ENCODE measurements at regions not wholly inside any gene's neighbourhood (a gene's known extent, or its start where the extent isn't known, plus 50 kb on each side); places are given as distances from the start of the nearest gene placed in this dataset.

GRCh38 chr12:84727961-84728360 is 184.6 kb downstream of the SLC6A15 start:
- Histone ChIP-seq H3K4me3 (ENCODE audit: low read depth, low read length) (no peak overlapping the region), H3K27ac (no peak overlapping the region), H3K27me3 (ENCODE audit: insufficient read depth, low read depth, severe bottlenecking) (no peaks in the 10 kb centered on the region), H3K36me3 (no peaks in the 10 kb centered on the region), H3K9me3 (ENCODE audit: severe bottlenecking) (no peaks in the 10 kb centered on the region)
- DNase-seq: no peak
- TF ChIP-seq CTCF (IDR thresholded peaks at IDR 0.05; ENCODE audit: low read depth, low read length): no peak

GRCh38 chr12:84726780-84727179 is 185.8 kb downstream of the SLC6A15 start:
- no peaks in the 10 kb centered on the region for H3K9me3 ChIP-seq (ENCODE audit: severe bottlenecking)
- no peak for DNase-seq
- H3K27ac ChIP-seq: no peak overlapping the region
- no peak overlapping the region for H3K4me3 ChIP-seq (ENCODE audit: low read depth, low read length)
- TF ChIP-seq CTCF (IDR thresholded peaks at IDR 0.05; ENCODE audit: low read depth, low read length): no peak
- H3K27me3 ChIP-seq (ENCODE audit: insufficient read depth, low read depth, severe bottlenecking): no peaks in the 10 kb centered on the region
- no peaks in the 10 kb centered on the region for H3K36me3 ChIP-seq

GRCh38 chr12:84723988-84724387 is 188.6 kb downstream of the SLC6A15 start:
- H3K4me3 ChIP-seq (ENCODE audit: low read depth, low read length): no peak overlapping the region
- H3K27me3 ChIP-seq (ENCODE audit: insufficient read depth, low read depth, severe bottlenecking): no peaks in the 10 kb centered on the region
- H3K27ac ChIP-seq: no peak overlapping the region
- no peaks in the 10 kb centered on the region for H3K36me3 ChIP-seq
- no peak for DNase-seq
- no peak for TF ChIP-seq CTCF (IDR thresholded peaks at IDR 0.05; ENCODE audit: low read depth, low read length)
- no peaks in the 10 kb centered on the region for H3K9me3 ChIP-seq (ENCODE audit: severe bottlenecking)

- no peak for TF ChIP-seq CTCF (IDR thresholded peaks at IDR 0.05; ENCODE audit: low read depth, low read length)
- no peak for DNase-seq
These were observed 192.6 kb downstream of the SLC6A15 start for GRCh38 chr12:84719997-84720396.

GRCh38 chr12:84718906-84719305 is 193.7 kb downstream of the SLC6A15 start:
- Histone ChIP-seq H3K4me3 (ENCODE audit: low read depth, low read length) (no peak overlapping the region), H3K27ac (no peak overlapping the region), H3K27me3 (ENCODE audit: insufficient read depth, low read depth, severe bottlenecking) (no peaks in the 10 kb centered on the region), H3K36me3 (no peaks in the 10 kb centered on the region), H3K9me3 (ENCODE audit: severe bottlenecking) (no peaks in the 10 kb centered on the region)
- no peak for TF ChIP-seq CTCF (IDR thresholded peaks at IDR 0.05; ENCODE audit: low read depth, low read length)
- DNase-seq: no peak

More at GRCh38 chr12:84719997-84720396, 192.6 kb downstream of the SLC6A15 start:
- Histone ChIP-seq H3K36me3 (no peaks in the 10 kb centered on the region), H3K27ac (no peak overlapping the region), H3K9me3 (ENCODE audit: severe bottlenecking) (no peaks in the 10 kb centered on the region), H3K27me3 (ENCODE audit: insufficient read depth, low read depth, severe bottlenecking) (no peaks in the 10 kb centered on the region), H3K4me3 (ENCODE audit: low read depth, low read length) (no peak overlapping the region)

- DNase-seq: no peak
- Histone ChIP-seq H3K36me3 (no peaks in the 10 kb centered on the region), H3K27me3 (ENCODE audit: insufficient read depth, low read depth, severe bottlenecking) (no peaks in the 10 kb centered on the region), H3K27ac (no peak overlapping the region), H3K9me3 (ENCODE audit: severe bottlenecking) (no peaks in the 10 kb centered on the region), H3K4me3 (ENCODE audit: low read depth, low read length) (no peak overlapping the region)
- TF ChIP-seq CTCF (IDR thresholded peaks at IDR 0.05; ENCODE audit: low read depth, low read length): no peak
These were observed 199.9 kb downstream of the SLC6A15 start for GRCh38 chr12:84712747-84713146.

Data from WERI-Rb-1 (cell line).